Osteoblast (primary cell): ENCODE measurements at regions not wholly inside any gene's neighbourhood (a gene's known extent, or its start where the extent isn't known, plus 50 kb on each side); places are given as distances from the start of the nearest gene placed in this dataset.

Experiments used
- DNase-seq: peaks from one replicate; pipeline ENCODE4 v3.0.0; 2011; ENCODE audit warnings: low spot score, mixed read lengths; ENCODE audit not compliant: insufficient read length; ENCODE audit errors: missing footprints
- H2AFZ ChIP-seq: 2 replicates; pipeline ENCODE4 v1.6.0; 2011; ENCODE audit warnings: mild to moderate bottlenecking, low read length
- H3K27ac ChIP-seq: 2 replicates; pipeline ENCODE4 v1.5.1; 2011; ENCODE audit warnings: mild to moderate bottlenecking, low read depth, low read length, moderate library complexity
- H3K27me3 ChIP-seq: 2 replicates; pipeline ENCODE4 v1.6.0; 2012; ENCODE audit warnings: mild to moderate bottlenecking, control low read depth, inconsistent platforms, low read length, moderate library complexity; ENCODE audit not compliant: insufficient read depth
- H3K36me3 ChIP-seq: 2 replicates; pipeline ENCODE4 v1.5.1; 2011; ENCODE audit warnings: mild to moderate bottlenecking, low read length, control low read depth, moderate library complexity; ENCODE audit not compliant: insufficient read depth
- H3K4me1 ChIP-seq: 2 replicates; pipeline ENCODE4 v1.5.1; 2011; ENCODE audit warnings: mild to moderate bottlenecking, low read length, control low read depth, moderate library complexity; ENCODE audit not compliant: insufficient read depth
- H3K4me2 ChIP-seq: 2 replicates; pipeline ENCODE4 v1.6.0; 2011; ENCODE audit warnings: mild to moderate bottlenecking, low read length; ENCODE audit not compliant: insufficient read depth
- H3K4me3 ChIP-seq: fragments of 200-600 bp; sonication (generic); 3 replicates; pipeline ENCODE4 v1.5.1; 2012; ENCODE audit warnings: mild to moderate bottlenecking, low read length, inconsistent platforms; ENCODE audit not compliant: insufficient read depth
- H3K79me2 ChIP-seq: 2 replicates; pipeline ENCODE4 v1.6.0; 2012; ENCODE audit warnings: mild to moderate bottlenecking, low read length, control low read depth, inconsistent platforms; ENCODE audit not compliant: insufficient read depth
- H3K9me3 ChIP-seq: 2 replicates; pipeline ENCODE4 v1.5.1; 2011; ENCODE audit warnings: low read depth, low read length, control low read depth
- H4K20me1 ChIP-seq: 2 replicates; pipeline ENCODE4 v1.6.0; 2012; ENCODE audit warnings: mild to moderate bottlenecking, low read length, control low read depth; ENCODE audit not compliant: insufficient read depth
- TF ChIP-seq, protein P1 (sequence below): IDR thresholded peaks from 2 replicates; pipeline ENCODE4 v1.5.1; 2011; ENCODE audit warnings: mild to moderate bottlenecking, low read depth, low read length, moderate library complexity; ENCODE audit errors: extremely low read depth

- Histone ChIP-seq H2AFZ (no peak overlapping the region), H4K20me1 (no peaks in the 10 kb centered on the region), H3K4me1 (no peaks in the 10 kb centered on the region), H3K9me3 (no peaks in the 10 kb centered on the region), H3K4me3 (no peak overlapping the region), H3K36me3 (no peaks in the 10 kb centered on the region), H3K79me2 (no peaks in the 10 kb centered on the region), H3K27me3 (peaks cover 9% of the 10 kb centered on the region), H3K27ac (no peak overlapping the region), H3K4me2 (no peak overlapping the region)
- TF ChIP-seq, protein P1, sequence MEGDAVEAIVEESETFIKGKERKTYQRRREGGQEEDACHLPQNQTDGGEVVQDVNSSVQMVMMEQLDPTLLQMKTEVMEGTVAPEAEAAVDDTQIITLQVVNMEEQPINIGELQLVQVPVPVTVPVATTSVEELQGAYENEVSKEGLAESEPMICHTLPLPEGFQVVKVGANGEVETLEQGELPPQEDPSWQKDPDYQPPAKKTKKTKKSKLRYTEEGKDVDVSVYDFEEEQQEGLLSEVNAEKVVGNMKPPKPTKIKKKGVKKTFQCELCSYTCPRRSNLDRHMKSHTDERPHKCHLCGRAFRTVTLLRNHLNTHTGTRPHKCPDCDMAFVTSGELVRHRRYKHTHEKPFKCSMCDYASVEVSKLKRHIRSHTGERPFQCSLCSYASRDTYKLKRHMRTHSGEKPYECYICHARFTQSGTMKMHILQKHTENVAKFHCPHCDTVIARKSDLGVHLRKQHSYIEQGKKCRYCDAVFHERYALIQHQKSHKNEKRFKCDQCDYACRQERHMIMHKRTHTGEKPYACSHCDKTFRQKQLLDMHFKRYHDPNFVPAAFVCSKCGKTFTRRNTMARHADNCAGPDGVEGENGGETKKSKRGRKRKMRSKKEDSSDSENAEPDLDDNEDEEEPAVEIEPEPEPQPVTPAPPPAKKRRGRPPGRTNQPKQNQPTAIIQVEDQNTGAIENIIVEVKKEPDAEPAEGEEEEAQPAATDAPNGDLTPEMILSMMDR, result no peak
- DNase-seq, result peak; percentile 75
Observed at GRCh38 chr1:24996983-24997893, 67.2 kb upstream of the RUNX3 start.

DNA sequence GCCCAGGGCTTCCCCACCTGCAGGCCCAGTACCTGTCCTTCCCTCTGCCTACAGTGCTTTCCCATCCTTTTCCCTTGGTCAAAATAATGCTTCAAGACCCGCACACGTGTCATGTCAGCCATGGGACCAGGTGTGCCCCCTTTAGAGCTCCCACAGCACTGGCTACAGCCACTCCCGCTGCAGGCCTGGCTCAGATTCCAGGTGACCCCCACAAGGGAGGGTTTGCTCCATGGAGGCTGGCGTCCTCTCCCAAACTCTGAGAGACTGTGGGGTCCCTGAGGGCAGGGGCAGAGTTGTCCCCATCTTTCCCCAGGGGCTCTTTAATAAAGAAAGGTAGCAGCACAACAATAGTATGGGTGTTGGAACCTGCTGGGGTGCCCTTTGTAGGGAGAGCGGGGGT lies 66.4 kb upstream of the RUNX3 start:
- H3K4me2 ChIP-seq, result no peak overlapping the region
- no peaks in the 10 kb centered on the region for H3K79me2 ChIP-seq
- TF ChIP-seq, protein P1, result no peak
- H3K36me3 ChIP-seq, result no peaks in the 10 kb centered on the region
- no peaks in the 10 kb centered on the region for H4K20me1 ChIP-seq
- no peak overlapping the region for H3K4me3 ChIP-seq
- H3K4me1 ChIP-seq, result no peaks in the 10 kb centered on the region
- H3K27ac ChIP-seq, result no peak overlapping the region
- H2AFZ ChIP-seq, result no peak overlapping the region
- peaks cover 15% of the 10 kb centered on the region for H3K27me3 ChIP-seq
- H3K9me3 ChIP-seq, result no peaks in the 10 kb centered on the region
- DNase-seq, result no peak

GRCh38 chr1:24995661-24996060 lies 65.6 kb upstream of the RUNX3 start:
- H3K4me1 ChIP-seq, result no peaks in the 10 kb centered on the region
- no peak overlapping the region for H2AFZ ChIP-seq
- H3K4me3 ChIP-seq, result no peak overlapping the region
- H3K27me3 ChIP-seq, result peaks cover 18% of the 10 kb centered on the region
- H3K36me3 ChIP-seq, result no peaks in the 10 kb centered on the region
- TF ChIP-seq, protein P1, result no peak
- H3K79me2 ChIP-seq, result no peaks in the 10 kb centered on the region
- H3K4me2 ChIP-seq, result no peak overlapping the region
- H4K20me1 ChIP-seq, result no peaks in the 10 kb centered on the region
- no peak for DNase-seq
- H3K9me3 ChIP-seq, result no peaks in the 10 kb centered on the region
- no peak overlapping the region for H3K27ac ChIP-seq

- H3K4me1 ChIP-seq, result no peaks in the 10 kb centered on the region
- no peaks in the 10 kb centered on the region for H3K9me3 ChIP-seq
- no peak overlapping the region for H3K4me2 ChIP-seq
- no peaks in the 10 kb centered on the region for H3K36me3 ChIP-seq
- no peak overlapping the region for H3K4me3 ChIP-seq
- DNase-seq, result no peak
- H3K27ac ChIP-seq, result no peak overlapping the region
- TF ChIP-seq, protein P1, result no peak
- no peak overlapping the region for H2AFZ ChIP-seq
- H3K27me3 ChIP-seq, result peaks cover 22% of the 10 kb centered on the region
- H3K79me2 ChIP-seq, result no peaks in the 10 kb centered on the region
- H4K20me1 ChIP-seq, result no peaks in the 10 kb centered on the region
Observed at GRCh38 chr1:24995140-24995539, 65.1 kb upstream of the RUNX3 start.
